HG02571 (cell line): ENCODE measurements at regions not wholly inside any gene's neighbourhood (a gene's known extent, or its start where the extent isn't known, plus 50 kb on each side); places are given as distances from the start of the nearest gene placed in this dataset.

Source experiments
- ATAC-seq: cut with Tn5 transposase; IDR thresholded peaks from one replicate; pipeline ENCODE4 v1.9.1; 2021; ENCODE audit warnings: mild to moderate bottlenecking, moderate library complexity; ENCODE audit not compliant: unreplicated experiment

- ATAC-seq = no peak
Observed at GRCh38 chr2:42927334-42928160, 135.2 kb upstream of the HAAO start.

DNA sequence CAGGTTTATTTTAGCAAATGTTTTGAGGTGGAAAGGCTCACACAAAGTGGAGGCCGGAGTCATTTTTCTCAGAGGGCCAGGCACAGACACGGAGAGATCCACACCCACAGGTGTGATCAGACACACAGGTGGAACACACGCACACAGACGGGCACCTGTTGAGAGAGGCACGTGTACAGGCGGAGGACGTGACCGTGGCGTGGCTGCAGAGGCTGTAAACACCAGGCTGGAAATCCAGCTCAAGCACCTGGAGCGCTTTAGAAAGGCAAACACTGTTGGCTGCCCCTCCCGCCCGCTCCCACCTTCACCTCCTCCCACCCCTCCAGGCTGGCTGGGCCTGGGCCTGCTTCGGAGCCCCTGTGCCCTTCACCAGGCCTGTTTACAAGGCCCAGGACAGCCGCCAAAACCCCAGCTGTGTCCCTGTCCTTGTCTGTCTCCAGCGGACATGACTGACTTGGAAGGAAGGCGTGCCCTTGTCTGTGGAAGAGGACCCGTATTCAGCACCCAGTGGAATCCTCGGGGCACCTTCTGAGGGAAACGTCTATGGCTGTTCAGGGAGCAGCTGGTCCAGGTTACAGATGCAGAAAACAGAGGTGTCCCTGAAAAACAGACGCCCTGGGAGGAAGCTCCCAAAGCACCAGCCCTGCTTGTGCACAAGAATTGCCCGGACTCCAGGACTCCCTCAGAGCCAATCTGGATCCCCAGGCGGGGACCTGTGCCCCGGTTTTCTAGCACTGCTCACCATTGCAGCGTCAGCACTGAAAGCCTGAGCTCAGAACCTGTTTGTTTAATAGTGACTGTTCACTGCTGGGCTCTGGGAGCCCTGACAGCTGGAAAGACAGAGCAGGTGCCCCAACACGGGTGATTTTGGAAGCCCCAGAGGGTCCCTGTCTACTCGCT lies 134.3 kb upstream of the HAAO start:
- ATAC-seq = no peak

GRCh38 chr2:42925742-42926433 lies 133.5 kb upstream of the HAAO start:
- ATAC-seq = no peak

- ATAC-seq = no peak
Observed at GRCh38 chr2:42924418-42924886, 132.1 kb upstream of the HAAO start.

- ATAC-seq = no peak
Observed at GRCh38 chr2:42923580-42924417, 131.4 kb upstream of the HAAO start.

DNA sequence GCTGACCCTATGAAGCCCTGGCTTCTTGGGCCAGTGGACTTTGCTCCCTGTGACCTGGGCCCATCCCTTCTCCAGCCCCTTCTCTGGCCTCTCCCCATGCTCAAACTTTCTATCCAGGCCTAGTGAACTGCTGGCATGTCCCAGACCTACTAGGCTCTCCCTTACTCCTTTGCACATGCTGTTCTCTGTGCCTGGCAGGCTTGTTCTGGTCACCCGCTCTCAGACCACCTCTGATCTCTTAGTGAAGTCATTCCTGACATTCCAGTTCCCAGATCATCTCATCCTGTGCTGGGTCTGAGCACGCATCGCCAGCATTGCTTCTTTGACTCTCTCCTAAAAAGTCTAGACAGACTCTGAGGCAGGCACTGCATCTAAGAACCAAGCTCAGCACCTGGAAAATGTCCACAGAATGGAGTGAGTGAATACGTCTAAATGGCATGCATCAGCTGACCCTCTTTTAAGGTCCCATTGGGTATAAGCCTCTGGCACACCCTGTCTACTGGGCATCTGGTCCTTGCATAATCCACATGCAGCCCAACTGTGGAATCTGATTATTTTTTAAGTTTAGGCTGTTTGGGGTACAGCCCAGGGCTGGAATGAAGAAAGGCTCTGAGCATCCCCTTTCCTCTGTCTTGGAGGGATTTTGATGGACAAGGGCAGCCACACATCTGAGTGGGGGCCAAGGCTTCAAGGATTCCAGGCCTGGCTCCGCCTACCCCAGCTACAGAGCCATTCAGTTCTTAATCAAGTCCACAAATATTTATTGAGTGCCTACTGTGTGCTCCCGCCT lies 130.6 kb upstream of the HAAO start:
- ATAC-seq = no peak

DNA sequence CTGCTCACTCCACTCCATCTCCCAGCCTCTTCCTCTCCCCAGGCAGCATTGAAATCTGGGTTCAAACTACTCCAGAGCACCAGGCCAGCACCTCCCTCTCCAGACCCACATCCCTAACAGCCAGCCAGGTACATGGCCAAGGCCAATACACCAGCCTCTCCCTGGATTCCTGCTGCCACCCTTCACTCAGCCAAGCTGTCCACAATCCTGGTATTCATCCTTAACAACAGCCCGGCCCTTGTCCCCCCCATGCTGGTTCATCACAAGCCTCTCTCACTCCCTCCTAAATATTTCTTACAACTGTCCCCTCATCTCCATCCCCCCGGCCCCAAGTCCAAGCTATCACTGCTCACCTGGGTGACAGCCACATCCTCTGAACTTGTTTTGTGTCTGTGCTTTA lies 129.9 kb upstream of the HAAO start:
- ATAC-seq = no peak

GRCh38 chr2:42921721-42922120 lies 129.3 kb upstream of the HAAO start:
- ATAC-seq = no peak

GRCh38 chr2:42921147-42921520 lies 128.8 kb upstream of the HAAO start:
- ATAC-seq = no peak

GRCh38 chr2:42920446-42921146 lies 128.2 kb upstream of the HAAO start:
- no peak for ATAC-seq

DNA sequence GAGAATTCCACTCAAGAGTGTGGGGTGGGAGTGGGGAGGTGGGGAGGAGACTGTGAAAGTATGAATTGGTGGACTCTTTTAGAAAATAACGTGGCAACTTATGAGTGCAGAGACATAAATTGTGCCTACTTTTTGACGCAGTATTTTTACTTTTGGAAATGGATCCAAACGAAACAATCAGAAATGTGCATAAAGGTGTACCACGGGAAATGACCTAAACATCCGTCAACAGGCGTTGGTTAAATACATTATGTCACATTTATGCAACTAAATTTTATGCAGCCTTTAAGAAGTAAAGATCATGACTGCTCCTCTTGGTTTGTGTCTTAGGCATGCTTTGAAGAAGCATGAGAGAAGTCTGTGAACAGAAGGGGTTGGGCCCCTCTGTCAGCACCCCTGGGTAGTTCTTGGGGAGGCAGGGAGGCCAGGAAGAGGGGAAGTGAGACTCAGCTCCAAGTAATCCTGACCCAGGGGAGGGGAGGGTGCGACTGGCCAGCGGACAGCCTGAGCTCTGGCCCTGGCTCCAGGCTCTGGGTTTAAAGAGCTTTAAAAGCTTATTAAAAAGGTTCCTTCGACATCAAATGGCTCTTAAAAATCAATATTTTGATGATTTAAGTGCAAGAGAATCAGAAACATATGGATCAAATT lies 126.4 kb upstream of the HAAO start:
- ATAC-seq = no peak

GRCh38 chr2:42918041-42918440 lies 125.7 kb upstream of the HAAO start:
- no peak for ATAC-seq

- ATAC-seq = no peak
Observed at GRCh38 chr2:42917425-42917927, 125.1 kb upstream of the HAAO start.

- no peak for ATAC-seq
Observed at GRCh38 chr2:42916324-42916723, 123.9 kb upstream of the HAAO start.

- ATAC-seq = no peak
Observed at GRCh38 chr2:42914860-42915259, 122.5 kb upstream of the HAAO start.

- no peak for ATAC-seq
Observed at GRCh38 chr2:42914314-42914713, 121.9 kb upstream of the HAAO start.

- ATAC-seq = no peak
Observed at GRCh38 chr2:42913280-42913878, 121.0 kb upstream of the HAAO start.
